ENCODE measurements at regions not wholly inside any gene's neighbourhood (a gene's known extent, or its start where the extent isn't known, plus 50 kb on each side); places are given as distances from the start of the nearest gene placed in this dataset.

DNA sequence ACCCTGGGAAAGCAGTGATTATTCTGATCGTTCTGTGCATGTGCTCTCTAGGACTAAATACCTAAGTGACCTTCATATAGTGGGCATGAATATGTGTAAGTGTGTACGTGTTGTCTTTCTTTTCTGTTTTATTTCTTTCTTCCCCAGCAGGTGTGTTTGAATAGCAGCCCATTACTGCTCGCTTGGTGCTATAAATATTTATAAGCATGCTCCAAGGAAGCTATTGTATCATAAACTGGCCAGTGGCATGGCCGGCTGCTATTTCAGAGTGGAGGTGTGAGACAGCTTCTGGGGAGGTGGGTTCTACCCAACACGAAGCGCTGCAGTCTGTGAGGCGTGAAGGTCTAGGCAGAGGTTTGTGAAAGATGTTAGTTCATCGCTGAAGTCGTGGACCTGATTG lies 641.8 kb downstream of the NTRK3 start:
- TF ChIP-seq EZH2 (IDR thresholded peaks at IDR 0.05) (no peak), POLR2AphosphoS5 (IDR thresholded peaks at IDR 0.05; ENCODE audit: low read depth, low read length) (no peak)
